GM13977 (cell line): ENCODE measurements at regions not wholly inside any gene's neighbourhood (a gene's known extent, or its start where the extent isn't known, plus 50 kb on each side); places are given as distances from the start of the nearest gene placed in this dataset.

ENCODE experiments used
- DNase-seq: peaks from one replicate; pipeline ENCODE4 v3.0.0; 2012; ENCODE audit warnings: low spot score
- CTCF ChIP-seq: IDR thresholded peaks from 2 replicates; pipeline ENCODE4 v1.5.1; 2012; ENCODE audit warnings: mild to moderate bottlenecking, control low read depth; ENCODE audit not compliant: insufficient read depth; ENCODE audit errors: extremely low read depth, missing control alignments
- in situ Hi-C: fragments of 300-500 bp; cut with MboI; formaldehyde crosslinking; loops from one replicate; pipeline ENCODE4 v1.12.0; 2022; ENCODE audit warnings: low sequenced_read_pairs, low pct_unique_long_range_greater_than_20kb, mixed read lengths, inconsistent platforms; ENCODE audit not compliant: unreplicated experiment

- TF ChIP-seq CTCF = no peak
- no peak for DNase-seq
- in situ Hi-C loops = no loop called here
These were observed 768.3 kb downstream of the RNF144A start for GRCh38 chr2:7685342-7686015.

GRCh38 chr2:7686016-7686385, 768.8 kb downstream of the RNF144A start:
- no peak for TF ChIP-seq CTCF
- DNase-seq = no peak
- in situ Hi-C loops = no loop called here

GRCh38 chr2:7691961-7692656, 774.9 kb downstream of the RNF144A start:
- in situ Hi-C loops = no loop called here
- no peak for DNase-seq
- TF ChIP-seq CTCF = no peak

GRCh38 chr2:7692657-7693161, 775.5 kb downstream of the RNF144A start:
- no peak for TF ChIP-seq CTCF
- DNase-seq = no peak
- in situ Hi-C loops = no loop called here

GRCh38 chr2:7693246-7694075, 776.2 kb downstream of the RNF144A start:
- in situ Hi-C loops = no loop called here
- no peak for TF ChIP-seq CTCF
- DNase-seq = no peak
